ENCODE measurements at regions not wholly inside any gene's neighbourhood (a gene's known extent, or its start where the extent isn't known, plus 50 kb on each side); places are given as distances from the start of the nearest gene placed in this dataset.

GRCh38 chr4:151901631-151902030, 140.8 kb upstream of the GATB start:
- Histone ChIP-seq H3K4me1 (no peaks in the 10 kb centered on the region), H3K9me3 (peaks cover 0 to 12% (median 0%) of the 10 kb centered on the region in 3 donors), H3K27me3 (no peaks in the 10 kb centered on the region), H3K36me3 (no peaks in the 10 kb centered on the region), H3K4me3 (no peak overlapping the region), H3K27ac (no peak overlapping the region)
- TF ChIP-seq POLR2A (IDR thresholded peaks at IDR 0.05) = no peak
- TF ChIP-seq CTCF (IDR thresholded peaks at IDR 0.05) = no peak
- intact Hi-C loops (cut with DNase I) = no loop called here
- no peak for DNase-seq

- Histone ChIP-seq H3K27me3 (no peaks in the 10 kb centered on the region), H3K4me3 (no peak overlapping the region), H3K27ac (no peak overlapping the region), H3K36me3 (no peaks in the 10 kb centered on the region), H3K4me1 (no peaks in the 10 kb centered on the region), H3K9me3 (no peaks in the 10 kb centered on the region)
- no peak for TF ChIP-seq CTCF (IDR thresholded peaks at IDR 0.05)
- TF ChIP-seq POLR2A (IDR thresholded peaks at IDR 0.05) = no peak
- intact Hi-C loops (cut with DNase I) = no loop called here
- no peak for DNase-seq
- 90 to 100% methylated on average over 2 of the region's 2 CpGs for WGBS, 2 donors
These were observed 136.1 kb upstream of the GATB start for GRCh38 chr4:151896880-151897279.

GRCh38 chr4:151895671-151896070, 134.9 kb upstream of the GATB start:
- 86 to 100% methylated on average over 3 of the region's 3 CpGs for WGBS, 2 donors
- TF ChIP-seq POLR2A (IDR thresholded peaks at IDR 0.05) = no peak
- no peak for TF ChIP-seq CTCF (IDR thresholded peaks at IDR 0.05)
- no peak for DNase-seq
- peaks cover 0 to 4% (median 0%) of the 10 kb centered on the region in 3 donors for H3K4me1 ChIP-seq
- H3K36me3 ChIP-seq = no peaks in the 10 kb centered on the region
- no peak overlapping the region for H3K27ac ChIP-seq
- no peaks in the 10 kb centered on the region for H3K9me3 ChIP-seq
- no peak overlapping the region for H3K4me3 ChIP-seq
- no peaks in the 10 kb centered on the region for H3K27me3 ChIP-seq
- intact Hi-C loops (cut with DNase I) = no loop called here

GRCh38 chr4:151894246-151894645, 133.4 kb upstream of the GATB start:
- H3K27ac ChIP-seq = no peak overlapping the region
- TF ChIP-seq POLR2A (IDR thresholded peaks at IDR 0.05) (no peak), CTCF (IDR thresholded peaks at IDR 0.05) (no peak)
- H3K9me3 ChIP-seq = no peaks in the 10 kb centered on the region
- H3K4me1 ChIP-seq = peaks cover 0 to 7% (median 0%) of the 10 kb centered on the region in 3 donors
- no peaks in the 10 kb centered on the region for H3K27me3 ChIP-seq
- intact Hi-C loops (cut with DNase I) = no loop called here
- DNase-seq = no peak
- 88 to 93% methylated on average over 3 of the region's 3 CpGs for WGBS, 2 donors
- H3K36me3 ChIP-seq = no peaks in the 10 kb centered on the region
- H3K4me3 ChIP-seq = no peak overlapping the region

- no peak for DNase-seq
- no peak overlapping the region for H3K4me3 ChIP-seq
- H3K27ac ChIP-seq = no peak overlapping the region
- TF ChIP-seq CTCF (IDR thresholded peaks at IDR 0.05) (no peak), POLR2A (IDR thresholded peaks at IDR 0.05) (no peak)
- H3K27me3 ChIP-seq = no peaks in the 10 kb centered on the region
- intact Hi-C loops (cut with DNase I) = no loop called here
- 81 to 93% methylated on average over 6 of the region's 6 CpGs for WGBS, 2 donors
- peaks cover 0 to 7% (median 0%) of the 10 kb centered on the region in 3 donors for H3K4me1 ChIP-seq
- no peaks in the 10 kb centered on the region for H3K36me3 ChIP-seq
- H3K9me3 ChIP-seq = no peaks in the 10 kb centered on the region
These were observed 127.6 kb upstream of the GATB start for GRCh38 chr4:151888367-151888866.

Measured in esophagus squamous epithelium (tissue), 5 donors.